Testis (tissue), 2 donors: ENCODE measurements at regions not wholly inside any gene's neighbourhood (a gene's known extent, or its start where the extent isn't known, plus 50 kb on each side); places are given as distances from the start of the nearest gene placed in this dataset.
A peak's percentile ranks its signal among the peaks of the same experiment; 100 is the strongest.

Source experiments
- DNase-seq: peaks from one replicate; pipeline ENCODE4 v3.0.0-alpha.2; 2019
- H3K27ac ChIP-seq, 2 donors: fragments of 200-600 bp; sonication (generic); one replicate each; pipeline ENCODE4 v1.5.1; 2019
- H3K27me3 ChIP-seq: fragments of 200-600 bp; sonication (generic); one replicate; pipeline ENCODE4 v1.5.1; 2019
- H3K36me3 ChIP-seq: fragments of 200-600 bp; sonication (generic); one replicate; pipeline ENCODE4 v1.5.1; 2017; ENCODE audit warnings: low read depth; ENCODE audit errors: missing control alignments
- H3K4me1 ChIP-seq: fragments of 200-600 bp; sonication (generic); one replicate; pipeline ENCODE4 v1.5.1; 2019
- H3K4me3 ChIP-seq, 2 donors: fragments of 200-600 bp; sonication (generic); one replicate each; pipeline ENCODE4 v1.5.1; 2017 to 2019
- H3K9me3 ChIP-seq: fragments of 200-600 bp; sonication (generic); one replicate; pipeline ENCODE4 v1.5.1; 2017
- POLR2A ChIP-seq: fragments of 450-650 bp; IDR thresholded peaks from one replicate; pipeline ENCODE4 v1.6.1; 2017; ENCODE audit warnings: antibody characterized with exemption, mild to moderate bottlenecking, moderate library complexity
- WGBS, 2 donors: methylation state at CpG; one replicate each; pipeline ENCODE4 v1.1.5; 2018; 5-methylcytosine and 5-hydroxymethylcytosine counted together
- intact Hi-C: fragments of 100-400 bp; cut with DNase I; formaldehyde crosslinking; loops from one replicate; pipeline ENCODE4 v1.15.1; 2023; ENCODE audit warnings: low total_unique reads
- TF ChIP-seq, protein P1 (sequence below), 3 experiments: fragments of 450-650 bp in 2 of 3; fragments of 200-600 bp in 1 of 3; sonication (generic) in 1 of 3; IDR thresholded peaks; one replicate each; pipeline ENCODE4 v1.5.1; 2016 to 2019; ENCODE audit warnings: antibody characterized with exemption in 3 of 3, mild to moderate bottlenecking in 2 of 3, moderate library complexity in 1 of 3

DNA sequence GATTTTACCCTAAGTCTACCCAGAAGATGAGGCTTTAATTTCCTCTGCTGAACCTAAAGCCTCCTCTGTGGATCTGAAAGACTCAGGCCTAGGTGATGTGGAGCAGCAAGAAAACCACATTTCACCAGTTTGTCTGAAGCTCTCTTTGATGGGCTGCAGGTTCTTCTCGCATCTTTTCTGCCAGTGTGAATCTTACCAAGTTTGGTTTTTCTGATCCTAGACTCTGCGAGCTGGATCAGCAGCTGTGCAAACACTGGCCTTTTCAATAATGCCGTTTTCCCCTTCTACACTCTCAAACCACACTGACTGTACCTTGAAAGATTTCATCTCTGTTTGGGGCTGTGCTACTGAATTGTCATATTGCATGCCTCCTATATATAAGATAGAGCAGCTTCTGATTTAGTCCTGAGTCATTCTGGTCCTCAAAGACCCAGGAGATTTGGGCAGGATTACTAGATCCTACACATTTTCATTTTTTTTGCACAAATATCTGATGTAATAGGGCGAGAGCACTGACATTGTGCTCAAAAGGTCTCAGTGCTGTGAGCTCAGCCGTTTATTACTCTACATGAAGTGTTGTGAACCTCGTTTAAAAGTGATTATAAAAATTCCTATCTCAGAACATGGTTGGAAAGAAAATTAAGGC lies 133.6 kb upstream of the FAM9C start:
- TF ChIP-seq POLR2A = no peak
- TF ChIP-seq, protein P1, sequence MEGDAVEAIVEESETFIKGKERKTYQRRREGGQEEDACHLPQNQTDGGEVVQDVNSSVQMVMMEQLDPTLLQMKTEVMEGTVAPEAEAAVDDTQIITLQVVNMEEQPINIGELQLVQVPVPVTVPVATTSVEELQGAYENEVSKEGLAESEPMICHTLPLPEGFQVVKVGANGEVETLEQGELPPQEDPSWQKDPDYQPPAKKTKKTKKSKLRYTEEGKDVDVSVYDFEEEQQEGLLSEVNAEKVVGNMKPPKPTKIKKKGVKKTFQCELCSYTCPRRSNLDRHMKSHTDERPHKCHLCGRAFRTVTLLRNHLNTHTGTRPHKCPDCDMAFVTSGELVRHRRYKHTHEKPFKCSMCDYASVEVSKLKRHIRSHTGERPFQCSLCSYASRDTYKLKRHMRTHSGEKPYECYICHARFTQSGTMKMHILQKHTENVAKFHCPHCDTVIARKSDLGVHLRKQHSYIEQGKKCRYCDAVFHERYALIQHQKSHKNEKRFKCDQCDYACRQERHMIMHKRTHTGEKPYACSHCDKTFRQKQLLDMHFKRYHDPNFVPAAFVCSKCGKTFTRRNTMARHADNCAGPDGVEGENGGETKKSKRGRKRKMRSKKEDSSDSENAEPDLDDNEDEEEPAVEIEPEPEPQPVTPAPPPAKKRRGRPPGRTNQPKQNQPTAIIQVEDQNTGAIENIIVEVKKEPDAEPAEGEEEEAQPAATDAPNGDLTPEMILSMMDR (IDR thresholded peaks at IDR 0.05) = no peak
- WGBS, 2 donors = 45 to 73% methylated on average over 6 of the region's 6 CpGs

DNA sequence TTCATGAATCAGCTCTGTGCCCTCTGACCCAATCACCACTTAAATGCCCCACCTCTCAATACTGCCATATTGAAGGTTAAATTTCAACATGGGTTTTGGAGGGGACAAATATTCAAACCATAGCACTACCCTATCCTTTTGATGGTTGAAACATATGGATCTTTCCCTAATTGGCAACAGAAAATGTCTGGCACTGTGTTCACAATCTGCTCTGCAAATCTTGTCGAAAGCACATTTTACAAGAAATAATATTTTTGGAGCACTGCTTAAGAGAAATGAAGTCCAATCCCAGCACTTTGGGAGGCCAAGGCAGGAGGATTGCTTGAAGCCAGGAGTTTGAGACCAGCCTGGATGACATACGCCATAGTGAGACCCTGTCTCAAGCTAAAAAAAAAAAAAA lies 130.6 kb upstream of the FAM9C start:
- no peak for TF ChIP-seq POLR2A
- H3K27ac ChIP-seq = no peak overlapping the region
- 100% methylated on average over 2 of the region's 2 CpGs for WGBS, 2 donors
- no peaks in the 10 kb centered on the region for H3K27me3 ChIP-seq
- no peak for DNase-seq
- no peaks in the 10 kb centered on the region for H3K9me3 ChIP-seq
- no peak overlapping the region for H3K4me3 ChIP-seq
- intact Hi-C loops = no loop called here
- H3K4me1 ChIP-seq = no peaks in the 10 kb centered on the region
- H3K36me3 ChIP-seq = no peaks in the 10 kb centered on the region

More for the DNA sequence above, 133.6 kb upstream of the FAM9C start:
- no peak overlapping the region for H3K27ac ChIP-seq
- no peak overlapping the region for H3K4me3 ChIP-seq
- no peaks in the 10 kb centered on the region for H3K36me3 ChIP-seq
- no peaks in the 10 kb centered on the region for H3K4me1 ChIP-seq
- intact Hi-C loops = no loop called here
- no peaks in the 10 kb centered on the region for H3K9me3 ChIP-seq
- no peaks in the 10 kb centered on the region for H3K27me3 ChIP-seq
- no peak for DNase-seq

DNA sequence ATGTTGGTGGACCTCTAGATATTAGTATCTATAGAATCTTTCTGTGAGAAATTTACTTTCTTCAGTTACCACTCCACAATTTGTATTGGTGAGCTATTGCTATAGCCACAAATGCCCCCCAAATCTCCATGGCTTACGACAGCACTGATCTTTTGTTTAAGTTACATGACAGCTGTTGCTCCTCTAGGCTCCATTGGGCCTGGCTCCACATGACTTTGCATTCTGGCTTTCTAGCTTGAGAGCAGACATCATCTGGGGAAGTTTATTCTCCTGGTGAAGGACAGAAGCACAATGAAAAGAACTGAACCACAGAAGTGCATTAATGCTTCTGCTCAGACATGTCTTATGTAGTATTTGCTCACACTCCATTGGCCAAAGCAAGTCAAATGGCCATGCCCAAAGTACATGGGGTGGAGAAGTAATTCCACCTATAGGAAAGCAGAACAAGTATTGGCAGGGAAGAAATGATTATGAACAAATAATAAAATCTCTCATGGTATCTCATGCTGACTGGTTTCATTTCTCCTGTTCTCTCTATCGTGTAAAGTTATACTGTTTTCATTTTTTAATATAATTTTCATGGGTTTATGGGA lies 126.6 kb upstream of the FAM9C start:
- Histone ChIP-seq H3K4me1 (no peaks in the 10 kb centered on the region), H3K36me3 (no peaks in the 10 kb centered on the region), H3K4me3 (no peak overlapping the region), H3K27me3 (no peaks in the 10 kb centered on the region), H3K27ac (no peak overlapping the region), H3K9me3 (no peaks in the 10 kb centered on the region)
- no peak for TF ChIP-seq POLR2A
- TF ChIP-seq, protein P1 (IDR thresholded peaks at IDR 0.05) = no peak
- intact Hi-C loops = no loop called here
- 96 to 97% methylated on average over 2 of the region's 2 CpGs for WGBS, 2 donors
- no peak for DNase-seq

DNA sequence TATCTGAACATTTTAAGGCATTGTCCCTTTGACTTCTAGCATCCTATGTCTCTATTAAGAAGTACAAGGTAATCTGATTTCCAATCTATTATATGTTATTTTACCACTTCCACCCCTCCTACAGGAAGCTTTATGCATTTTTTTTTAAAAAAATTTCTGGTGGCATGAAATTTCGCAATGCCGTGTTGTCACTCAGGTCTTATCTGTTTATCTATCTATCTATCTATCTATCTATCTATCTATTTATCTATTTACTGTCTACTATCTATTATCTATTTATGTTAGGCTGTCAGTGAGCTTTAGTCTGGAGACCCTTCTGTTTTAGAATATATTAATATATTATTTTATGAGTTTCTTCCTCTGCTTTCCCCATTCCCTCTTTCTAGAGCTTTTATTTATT lies 125.3 kb upstream of the FAM9C start:
- Histone ChIP-seq H3K36me3 (no peaks in the 10 kb centered on the region), H3K27me3 (no peaks in the 10 kb centered on the region), H3K27ac (no peak overlapping the region), H3K9me3 (no peaks in the 10 kb centered on the region), H3K4me3 (no peak overlapping the region), H3K4me1 (no peaks in the 10 kb centered on the region)
- no peak for DNase-seq
- TF ChIP-seq, protein P1 (IDR thresholded peaks at IDR 0.05) = no peak
- no peak for TF ChIP-seq POLR2A
- WGBS, 2 donors = 96 to 100% methylated on average over 2 of the region's 2 CpGs
- intact Hi-C loops = no loop called here

DNA sequence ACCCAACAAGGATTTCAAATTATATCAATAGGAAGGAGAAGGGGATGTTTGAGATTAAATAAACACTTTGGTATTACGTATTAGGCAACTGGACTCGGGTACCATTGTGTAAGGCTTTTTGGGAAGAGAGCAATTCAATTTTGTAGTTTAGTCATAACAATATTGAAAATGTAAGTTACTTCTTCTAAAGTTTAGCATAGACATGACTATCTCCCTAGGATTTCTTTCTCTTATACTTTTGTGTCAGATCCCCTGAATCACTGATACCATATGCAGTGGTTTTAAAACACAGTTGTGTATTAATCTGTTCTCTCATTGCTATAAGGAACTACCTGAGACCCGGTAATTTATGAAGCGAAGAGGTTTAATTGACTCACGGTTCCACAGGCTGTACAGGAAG lies 123.8 kb upstream of the FAM9C start:
- 87% methylated on average over 5 of the region's 5 CpGs for WGBS, 2 donors
- Histone ChIP-seq H3K4me3 (no peak overlapping the region), H3K27me3 (no peaks in the 10 kb centered on the region), H3K36me3 (no peaks in the 10 kb centered on the region), H3K9me3 (no peaks in the 10 kb centered on the region), H3K27ac (peak overlapping the region in 1 of 2 donors; percentile 51), H3K4me1 (no peaks in the 10 kb centered on the region)
- intact Hi-C loops = no loop called here
- TF ChIP-seq, protein P1 (IDR thresholded peaks at IDR 0.05) = no peak
- no peak for TF ChIP-seq POLR2A
- no peak for DNase-seq
